Endothelial cell of hepatic sinusoid (primary cell): ENCODE measurements at regions not wholly inside any gene's neighbourhood (a gene's known extent, or its start where the extent isn't known, plus 50 kb on each side); places are given as distances from the start of the nearest gene placed in this dataset.

ENCODE experiments used
- in situ Hi-C: cut with HindIII; loops from 2 replicates; pipeline ENCODE4 v1.10.0; 2017; ENCODE audit warnings: low sequenced_read_pairs

DNA sequence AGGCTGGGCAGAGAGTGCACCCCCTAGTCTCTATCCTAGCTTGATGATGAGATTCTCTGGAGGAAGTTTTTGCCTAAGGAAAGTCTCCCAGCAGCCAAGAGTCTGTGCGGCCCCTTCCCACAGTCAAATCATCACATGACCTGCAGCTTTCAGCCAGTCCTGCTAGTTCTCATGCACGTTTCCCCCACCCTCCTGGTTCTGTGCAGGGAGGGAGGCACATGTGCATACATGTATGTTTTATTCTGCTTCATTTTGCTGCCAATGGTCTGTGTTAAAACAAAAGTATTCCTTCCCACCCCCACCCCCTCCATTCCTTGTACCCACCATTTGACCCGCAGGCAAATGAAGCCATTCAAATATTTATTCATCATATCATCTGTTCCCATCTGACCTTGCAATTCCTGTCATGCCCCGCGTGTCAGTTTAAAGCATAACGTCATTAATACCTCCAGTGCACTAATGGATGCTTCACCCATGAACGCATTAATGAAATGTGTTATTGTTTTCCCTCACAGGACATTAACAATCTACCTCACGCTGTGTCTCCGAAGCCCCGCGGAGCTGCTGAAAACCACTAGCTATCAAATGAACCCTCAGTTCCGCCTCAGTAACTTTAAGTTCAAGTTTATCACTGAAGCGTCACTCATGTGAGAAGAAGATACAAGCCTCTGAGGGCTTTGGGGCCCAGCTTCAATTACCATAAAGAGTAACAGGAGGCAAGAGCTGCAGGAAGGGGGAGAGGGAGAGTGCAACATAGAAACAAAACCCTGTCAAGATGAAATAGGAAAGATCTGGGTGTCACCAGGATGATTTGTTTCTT lies 139.6 kb downstream of the RASEF start:
- in situ Hi-C loops, result no loop called here

DNA sequence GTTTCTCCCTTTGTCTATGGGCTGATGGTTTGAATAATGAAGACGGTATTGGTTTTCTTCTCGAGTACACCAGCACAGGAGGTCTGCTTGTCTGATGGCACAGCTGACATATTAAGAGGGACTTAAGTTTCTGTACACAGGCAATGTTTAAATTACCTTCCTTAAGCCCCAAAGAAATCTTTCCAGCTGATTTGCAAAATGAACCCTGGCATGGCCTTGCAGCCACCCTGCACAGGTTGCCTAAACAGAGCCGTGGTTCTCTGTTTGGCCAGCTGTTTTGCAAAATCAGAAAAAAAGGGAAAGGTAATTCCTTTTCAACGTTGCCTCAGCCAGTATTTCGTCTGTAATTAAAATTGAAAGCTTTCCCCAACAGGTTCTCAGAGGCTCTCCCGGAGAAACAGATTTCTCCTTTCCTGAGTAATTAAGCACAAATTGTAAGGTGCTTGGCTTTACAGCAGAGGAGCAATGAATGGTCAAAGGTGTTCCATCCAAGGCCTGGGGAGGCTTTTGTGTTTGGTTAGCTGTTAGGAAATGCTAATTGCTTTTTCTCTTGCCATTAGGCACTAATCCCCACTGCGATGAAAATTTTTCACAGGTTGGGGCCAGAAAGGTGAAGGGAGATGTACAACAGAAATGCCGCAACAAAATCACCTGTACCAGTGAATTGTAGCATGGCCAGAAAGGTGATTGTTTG lies 138.9 kb downstream of the RASEF start:
- in situ Hi-C loops, result no loop called here
